Omental fat pad (tissue), 3 donors: ENCODE measurements at regions not wholly inside any gene's neighbourhood (a gene's known extent, or its start where the extent isn't known, plus 50 kb on each side); places are given as distances from the start of the nearest gene placed in this dataset.
"Not testable (repeated sequence)": the region's sequence is repeated elsewhere in the genome, so short reads cannot be mapped to it uniquely, and the experiment has no call there.

Experiments used
- ATAC-seq: fragments of 150-250 bp; one replicate; pipeline ENCODE4 v1.9.1; 2016; ENCODE audit warnings: mild to moderate bottlenecking, moderate library complexity; ENCODE audit not compliant: low FRiP score
- DNase-seq: peaks from one replicate; pipeline ENCODE4 v3.0.0-alpha.2; 2019; ENCODE audit warnings: low spot score
- CTCF ChIP-seq, 3 donors: fragments of 450-650 bp; IDR thresholded peaks; one replicate each; pipeline ENCODE4 v1.5.1; 2016 to 2017; ENCODE audit warnings: antibody characterized with exemption in 3 of 3, mild to moderate bottlenecking in 3 of 3, moderate library complexity in 2 of 3

- no peak for DNase-seq
- ATAC-seq: no peak
- no peak for TF ChIP-seq CTCF (IDR thresholded peaks at IDR 0.05)
These were observed 216.8 kb upstream of the RFX3 start for GRCh38 chr9:3742586-3742985.

GRCh38 chr9:3741729-3742128 lies 215.9 kb upstream of the RFX3 start:
- no peak for TF ChIP-seq CTCF (IDR thresholded peaks at IDR 0.05)
- ATAC-seq (no peak), DNase-seq (no peak)

- TF ChIP-seq CTCF (IDR thresholded peaks at IDR 0.05): no peak
- DNase-seq (no peak), ATAC-seq (no peak)
These were observed 215.1 kb upstream of the RFX3 start for GRCh38 chr9:3740690-3741419.

- no peak for DNase-seq
- ATAC-seq: no peak
- TF ChIP-seq CTCF (IDR thresholded peaks at IDR 0.05): no peak
These were observed 210.4 kb upstream of the RFX3 start for GRCh38 chr9:3736161-3736560.

- ATAC-seq (no peak), DNase-seq (no peak)
- TF ChIP-seq CTCF (IDR thresholded peaks at IDR 0.05): no peak
These were observed 209.4 kb upstream of the RFX3 start for GRCh38 chr9:3735251-3735650.

- ATAC-seq, DNase-seq: not testable (repeated sequence)
These were observed 207.9 kb upstream of the RFX3 start for GRCh38 chr9:3733527-3734262.

- TF ChIP-seq CTCF (IDR thresholded peaks at IDR 0.05): no peak
- no peak for DNase-seq
- no peak for ATAC-seq
These were observed 207.2 kb upstream of the RFX3 start for GRCh38 chr9:3733039-3733408.
